Fibroblast of the conjunctiva (primary cell): ENCODE measurements at regions not wholly inside any gene's neighbourhood (a gene's known extent, or its start where the extent isn't known, plus 50 kb on each side); places are given as distances from the start of the nearest gene placed in this dataset.
"Not testable (repeated sequence)": the region's sequence is repeated elsewhere in the genome, so short reads cannot be mapped to it uniquely, and the experiment has no call there.

Experiments
- DNase-seq: peaks from one replicate; pipeline ENCODE4 v3.0.0-alpha.2; 2010; ENCODE audit warnings: low read depth

DNA sequence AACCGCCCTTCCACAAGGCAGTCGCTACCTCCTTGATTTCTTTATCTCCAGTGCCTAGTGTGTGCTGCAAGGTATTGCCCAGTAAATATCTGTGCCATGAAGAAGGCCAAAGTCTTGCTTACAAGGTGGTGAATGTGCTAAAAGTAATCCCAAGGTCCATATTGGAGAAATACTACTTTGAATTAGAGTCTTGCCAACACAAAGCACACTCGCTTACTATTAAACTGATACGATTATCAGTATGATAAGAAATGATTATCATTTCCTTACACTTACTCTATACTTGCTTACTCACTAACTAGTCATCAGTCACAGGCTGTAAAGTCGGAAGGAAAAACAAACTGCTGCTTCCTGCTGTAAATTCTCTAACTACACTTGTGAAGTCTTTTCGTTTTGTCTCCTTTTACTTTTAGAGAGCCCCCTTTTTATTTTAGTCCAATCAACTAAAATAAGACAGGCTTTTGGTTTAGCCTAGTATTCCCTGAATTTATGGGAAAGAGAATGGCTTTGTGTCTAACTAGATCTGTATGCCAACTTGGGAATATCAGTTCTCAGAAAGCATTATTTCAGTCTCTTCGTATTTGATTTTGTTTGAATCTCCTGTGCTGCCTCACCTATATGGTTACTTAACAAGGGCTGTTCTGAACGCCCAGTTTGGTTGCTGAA is 107.1 kb upstream of the TSC22D2 start:
- DNase-seq = no peak

DNA sequence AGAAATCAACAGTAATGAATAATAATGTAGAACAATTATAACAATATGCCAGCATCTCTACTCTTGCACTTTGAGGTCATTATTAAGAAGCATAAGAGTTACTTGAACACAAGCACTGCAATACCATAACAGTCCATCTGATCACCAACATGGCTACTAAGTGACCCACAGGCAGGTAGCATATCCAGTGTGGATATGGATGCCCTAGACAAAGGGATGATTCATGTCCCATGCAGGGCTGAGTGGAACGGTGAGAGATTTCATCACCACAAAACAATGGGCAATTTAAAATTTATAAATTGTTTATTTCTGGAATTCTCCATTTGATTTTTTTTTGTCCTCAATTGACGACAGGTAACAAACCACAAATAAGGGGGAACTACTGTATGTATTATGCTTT is 107.7 kb upstream of the TSC22D2 start:
- no peak for DNase-seq

DNA sequence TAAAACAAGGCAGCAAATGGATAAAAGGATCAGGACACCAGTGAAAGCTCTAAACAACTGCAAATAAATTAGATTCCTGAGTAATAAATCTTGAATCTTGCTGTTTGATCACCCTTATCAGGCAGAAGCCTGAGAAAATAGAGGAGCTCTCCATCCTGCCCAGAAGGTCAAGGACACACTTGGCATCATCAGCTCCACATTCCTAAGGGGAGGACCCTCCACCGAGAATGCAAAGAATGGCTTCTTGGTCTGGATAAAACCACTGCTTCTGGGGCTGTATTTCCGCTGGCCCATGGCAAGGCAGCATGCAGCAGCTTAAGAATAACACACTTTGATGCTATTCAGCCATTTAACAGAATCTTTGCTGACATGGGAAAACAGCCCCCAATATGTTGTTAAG is 108.9 kb upstream of the TSC22D2 start:
- no peak for DNase-seq

DNA sequence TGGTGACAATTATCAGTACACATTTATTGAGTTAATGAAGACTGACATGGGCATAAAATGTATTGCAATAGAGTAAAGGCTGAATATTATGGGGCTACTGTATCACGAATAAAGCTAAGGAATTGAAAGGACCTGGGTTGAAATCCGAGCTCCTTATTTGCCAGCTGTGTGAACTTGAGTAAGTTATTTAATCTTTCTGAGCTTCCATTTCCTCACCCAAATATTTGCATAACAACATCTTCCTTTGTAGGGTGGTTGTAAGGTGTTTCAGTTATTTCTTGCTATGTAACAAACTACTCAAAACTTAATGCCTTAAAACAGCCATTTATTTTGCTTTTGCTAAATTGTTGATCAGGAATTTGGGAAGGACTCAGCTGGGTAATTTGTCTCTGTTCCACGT is 111.1 kb upstream of the TSC22D2 start:
- DNase-seq = no peak

DNA sequence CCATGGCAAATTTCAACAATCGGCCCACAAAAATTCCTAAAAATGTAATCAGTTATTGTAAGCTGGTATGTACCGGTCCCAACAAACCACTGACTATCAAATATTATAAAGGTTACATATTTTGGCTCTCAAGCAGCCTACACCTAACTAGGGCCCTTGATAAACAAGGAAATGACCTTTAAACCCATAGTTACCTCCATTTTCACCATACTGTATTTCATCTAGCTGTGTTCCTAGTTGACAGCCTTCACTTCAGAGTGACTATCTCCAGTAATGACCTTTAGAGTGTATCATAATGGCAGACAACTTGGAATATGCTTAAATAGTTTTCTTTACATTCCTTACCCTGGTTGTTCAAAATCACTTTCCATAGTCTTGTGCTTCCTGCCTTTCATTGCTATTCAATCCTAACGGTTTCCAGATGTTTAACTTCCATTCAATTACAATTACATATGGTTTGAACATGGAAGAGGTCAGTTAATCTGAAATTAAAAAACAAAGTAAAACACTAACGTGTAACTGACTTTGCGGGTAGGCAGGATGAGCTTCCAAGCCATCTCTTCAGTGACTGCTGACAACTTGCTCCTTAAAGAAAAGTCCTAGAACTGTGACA is 111.9 kb upstream of the TSC22D2 start:
- DNase-seq = no peak

DNA sequence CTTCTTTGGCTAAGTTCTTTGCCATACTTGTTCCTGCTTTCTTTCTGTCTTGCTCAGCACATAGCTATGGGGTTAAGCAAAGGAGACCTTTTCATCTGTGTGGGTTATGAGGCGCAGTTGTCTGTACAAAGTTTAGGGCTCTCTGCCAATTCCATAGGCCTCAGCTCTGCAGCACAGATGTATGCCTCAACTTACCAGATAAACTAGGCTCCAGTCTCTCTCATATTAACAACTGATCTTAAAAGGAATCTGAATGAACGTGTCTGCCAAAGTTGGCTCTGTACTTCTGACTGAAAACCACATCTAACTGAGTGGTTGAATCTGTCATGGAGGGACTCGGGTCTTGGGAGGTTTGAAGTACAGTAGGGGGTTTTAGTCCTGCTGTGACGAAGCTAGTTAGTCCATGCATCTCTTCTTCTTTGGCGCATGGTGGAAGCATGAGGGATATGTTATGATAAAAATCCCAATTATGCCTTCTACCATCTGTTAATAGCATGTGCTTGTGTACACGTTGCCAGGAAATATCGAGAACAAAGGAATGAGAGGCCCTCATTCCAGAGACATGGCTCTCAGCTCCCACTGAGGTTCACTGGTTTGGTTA is 114.6 kb upstream of the TSC22D2 start:
- DNase-seq = peak; percentile 72

DNA sequence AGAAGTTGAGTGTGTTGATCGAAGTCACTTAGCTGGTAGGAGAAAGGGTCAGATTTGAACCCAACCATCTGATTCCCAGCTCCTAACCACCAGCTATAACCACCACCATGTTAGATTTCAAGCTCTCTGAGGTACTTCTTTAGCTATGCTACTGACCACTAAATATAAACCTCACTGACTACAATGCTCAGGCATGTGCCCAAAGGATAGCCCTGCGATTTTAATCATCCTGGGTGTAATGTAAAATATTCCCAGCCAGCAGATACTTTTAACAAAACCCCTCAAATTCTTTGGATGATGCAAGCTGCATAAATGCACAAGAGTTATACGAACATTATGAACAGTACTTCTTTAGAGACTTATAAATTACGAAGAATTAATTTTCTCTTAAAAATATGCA is 115.2 kb upstream of the TSC22D2 start:
- DNase-seq = peak; percentile 56

DNA sequence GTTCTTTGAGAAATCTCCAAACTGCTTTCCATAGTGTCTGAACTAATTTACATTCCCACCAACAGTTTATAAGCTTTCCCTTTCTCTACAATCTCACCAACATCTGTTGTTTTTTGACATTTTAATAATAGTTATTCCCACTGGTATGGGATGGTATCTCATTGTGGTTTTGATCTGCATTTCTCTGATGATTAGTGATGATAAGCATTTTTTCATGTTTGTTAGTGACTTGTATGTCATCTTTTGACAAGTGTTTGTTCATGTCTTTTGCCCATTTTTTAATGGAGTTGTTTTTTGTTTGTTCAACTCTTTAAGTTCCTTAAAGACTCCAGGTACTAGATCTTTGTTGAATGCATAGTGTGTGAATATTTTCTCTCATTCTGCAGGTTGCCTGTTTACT is 116.6 kb upstream of the TSC22D2 start:
- DNase-seq = no peak

DNA sequence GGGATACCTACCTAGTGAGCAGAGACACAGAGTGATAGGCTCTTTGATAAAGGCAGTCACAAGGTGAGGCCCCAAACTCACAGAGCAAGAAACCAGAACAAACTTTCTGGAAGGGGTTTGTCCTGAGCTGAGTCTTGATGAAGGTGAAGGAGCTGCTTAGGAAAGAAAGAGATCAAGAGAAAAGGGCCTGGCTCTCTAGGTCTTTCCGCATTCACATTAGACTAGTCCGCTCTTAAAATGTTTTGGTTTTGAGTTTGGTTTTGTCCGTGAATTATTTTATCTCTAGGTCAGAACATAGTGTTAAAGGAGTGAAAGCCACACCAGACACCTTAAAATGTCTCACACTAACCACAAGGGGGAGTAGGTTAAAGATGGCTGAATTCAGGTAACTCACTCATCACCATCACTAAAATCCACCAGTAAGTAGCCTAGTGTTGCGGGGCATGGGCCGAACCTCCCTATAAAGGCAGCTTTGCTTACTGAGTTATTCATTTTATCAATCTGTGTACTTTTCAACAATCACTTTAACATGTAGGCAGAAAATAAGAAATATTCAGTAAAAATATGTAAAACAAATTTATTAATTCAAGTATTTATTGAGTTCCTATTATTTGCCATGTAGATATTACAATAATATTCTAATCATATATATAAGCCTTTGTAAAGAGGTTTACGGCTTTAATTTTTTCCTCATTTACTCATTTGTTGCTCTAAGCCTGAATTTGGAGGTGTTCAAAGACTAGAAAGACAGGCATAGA is 121.5 kb upstream of the TSC22D2 start:
- peak; percentile 51 for DNase-seq

DNA sequence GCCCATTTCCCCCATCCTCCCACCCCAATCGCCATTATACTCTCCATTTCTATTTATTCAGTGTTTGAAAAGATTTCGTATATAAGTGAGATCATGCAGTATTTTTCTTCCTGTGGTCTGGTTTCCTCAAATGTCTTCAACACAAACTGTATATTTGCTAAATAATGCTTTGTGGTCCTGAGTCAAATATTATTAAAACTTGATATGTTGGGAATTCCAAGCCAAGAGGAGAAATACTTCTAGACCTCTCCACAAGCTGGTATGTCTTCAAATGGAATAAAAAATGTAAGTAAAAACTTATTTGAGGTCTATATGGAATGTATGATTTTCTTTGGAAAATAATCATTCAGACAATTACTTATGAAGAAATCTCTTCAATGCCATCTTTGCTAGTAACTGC is 122.5 kb upstream of the TSC22D2 start:
- DNase-seq = no peak

DNA sequence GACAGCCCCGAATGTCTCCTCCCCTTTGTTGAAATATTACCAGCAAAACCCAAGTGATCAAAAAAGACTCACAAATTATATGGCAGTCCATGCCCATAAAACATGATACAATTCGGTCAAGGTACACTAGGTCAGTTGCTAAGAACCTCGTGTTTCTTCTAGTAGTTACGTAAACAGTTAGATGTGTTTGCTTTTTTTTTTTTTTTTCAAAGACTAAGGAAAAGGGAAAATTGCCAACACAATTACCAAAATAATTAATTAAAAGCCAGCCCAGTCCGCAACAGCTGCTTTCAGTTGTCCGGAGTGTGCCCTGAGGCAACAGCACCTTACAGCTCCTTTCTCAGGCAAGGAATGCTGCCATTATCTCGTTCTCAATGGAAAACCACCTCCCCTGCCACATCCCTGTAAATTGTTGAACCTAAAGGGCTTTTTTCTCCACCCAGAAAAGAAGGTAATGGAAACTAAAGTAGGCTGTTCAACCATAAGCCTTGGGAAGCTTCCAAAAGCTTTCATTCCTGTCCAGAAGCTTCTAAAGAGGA is 129.2 kb upstream of the TSC22D2 start:
- no peak for DNase-seq

DNA sequence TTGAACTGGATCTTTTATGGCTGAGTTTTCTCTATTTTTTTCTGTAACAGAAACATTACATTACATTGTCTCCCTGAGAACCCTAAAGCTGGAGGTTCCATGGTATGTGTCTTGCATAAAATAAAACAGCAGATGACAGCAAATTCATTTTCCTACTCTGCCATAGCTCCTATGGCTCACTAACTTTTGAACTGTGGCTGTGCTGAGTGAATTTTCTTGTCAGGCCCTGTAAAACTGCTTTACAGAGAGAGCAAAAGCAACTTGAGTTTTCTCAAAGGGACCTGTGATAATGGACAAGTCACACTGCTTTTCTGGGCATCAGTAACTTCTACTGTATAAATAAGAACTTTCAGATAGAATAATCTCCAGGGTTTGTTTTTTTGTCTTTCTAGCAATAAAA is 129.9 kb upstream of the TSC22D2 start:
- DNase-seq = no peak

DNA sequence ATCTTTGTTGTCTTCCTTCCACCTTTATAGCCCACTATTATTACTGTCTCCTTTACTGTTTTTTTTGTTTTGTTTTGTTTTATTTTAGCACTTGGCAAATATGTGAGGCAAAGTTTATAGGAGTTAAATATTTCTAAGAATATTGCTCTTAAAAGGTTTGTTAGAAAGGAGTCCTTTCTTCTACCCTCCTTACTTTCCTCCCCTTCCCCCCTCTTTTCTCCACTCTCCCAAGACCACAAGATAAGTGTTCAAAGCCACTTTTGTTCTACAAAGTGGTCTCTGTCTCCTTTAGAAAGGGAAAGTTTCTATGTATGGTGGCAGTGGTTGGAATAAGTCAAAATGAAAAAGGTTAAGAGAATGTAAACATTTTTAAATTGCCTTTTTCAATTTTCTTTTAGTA is 130.7 kb upstream of the TSC22D2 start:
- DNase-seq = no peak

DNA sequence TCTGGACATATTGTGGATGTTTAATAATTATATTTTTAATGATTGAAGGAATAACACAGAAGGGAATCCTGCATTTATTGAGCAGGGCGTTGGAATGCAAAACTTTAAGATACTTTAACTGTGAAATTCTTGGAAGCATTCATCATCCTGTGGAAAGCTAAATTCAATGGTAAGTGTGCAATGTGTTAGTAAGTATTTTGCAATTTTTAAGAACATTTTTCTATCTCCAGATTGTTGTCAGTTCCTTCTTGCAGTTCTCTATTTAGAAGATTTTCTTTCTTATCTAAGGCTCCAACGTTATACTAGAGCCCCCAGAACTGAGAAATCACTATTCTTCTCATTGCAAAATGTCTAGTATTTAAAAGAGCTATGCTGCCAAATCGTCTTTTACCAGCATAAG is 132.2 kb upstream of the TSC22D2 start:
- DNase-seq = no peak

DNA sequence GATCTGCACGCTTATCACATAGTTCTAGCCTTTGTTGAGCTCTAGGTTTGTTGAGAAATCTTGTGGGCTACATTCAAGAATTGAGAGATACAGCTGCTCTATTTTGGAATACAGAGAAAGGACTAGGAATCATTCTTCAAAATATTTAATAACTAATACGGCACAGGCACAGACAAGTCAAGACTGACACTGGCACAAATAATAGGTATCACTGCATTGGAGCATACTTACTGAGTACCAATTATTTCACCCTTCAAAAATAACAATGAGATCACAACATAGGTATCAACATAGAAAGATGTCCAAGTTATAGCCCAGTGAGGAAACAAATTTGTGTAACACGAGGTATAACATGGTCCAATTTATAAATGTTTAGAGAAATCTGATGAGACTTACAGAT is 133.7 kb upstream of the TSC22D2 start:
- no peak for DNase-seq

DNA sequence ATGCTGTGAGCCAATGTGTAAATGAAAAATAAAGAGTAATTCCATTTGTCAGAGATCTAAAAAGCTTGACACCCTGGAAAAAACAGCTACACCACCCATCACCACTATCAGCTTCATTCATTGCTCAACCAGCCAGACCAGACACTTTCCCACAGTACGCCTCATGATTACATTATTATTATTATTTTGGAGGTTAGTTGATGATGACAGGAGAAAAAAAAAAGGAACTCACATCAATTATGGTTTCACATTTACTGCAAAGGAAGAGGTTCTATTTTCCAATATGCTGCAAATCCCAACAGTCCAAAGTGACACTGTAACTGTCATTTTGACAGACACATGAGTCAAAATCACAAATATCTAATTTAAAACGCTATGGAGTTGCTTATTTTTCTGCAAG is 134.7 kb upstream of the TSC22D2 start:
- no peak for DNase-seq

DNA sequence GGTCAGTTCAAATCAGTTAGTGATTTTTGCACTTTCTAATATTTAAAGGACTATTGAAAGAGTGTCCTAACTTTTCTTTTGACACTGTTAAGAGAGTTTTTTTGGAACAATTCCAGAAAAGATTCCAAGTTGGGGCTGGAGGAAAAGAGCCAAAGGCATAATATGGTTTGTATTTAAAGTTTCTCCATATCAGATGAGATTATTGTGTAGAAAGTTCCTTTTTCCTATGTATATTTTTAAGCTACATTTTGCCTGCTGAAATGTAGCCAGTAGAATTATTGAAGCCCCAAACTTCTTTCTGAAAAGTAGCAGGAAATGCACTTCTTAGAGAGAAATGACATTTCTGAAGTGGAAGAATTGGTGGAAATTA is 136.5 kb upstream of the TSC22D2 start:
- no peak for DNase-seq

DNA sequence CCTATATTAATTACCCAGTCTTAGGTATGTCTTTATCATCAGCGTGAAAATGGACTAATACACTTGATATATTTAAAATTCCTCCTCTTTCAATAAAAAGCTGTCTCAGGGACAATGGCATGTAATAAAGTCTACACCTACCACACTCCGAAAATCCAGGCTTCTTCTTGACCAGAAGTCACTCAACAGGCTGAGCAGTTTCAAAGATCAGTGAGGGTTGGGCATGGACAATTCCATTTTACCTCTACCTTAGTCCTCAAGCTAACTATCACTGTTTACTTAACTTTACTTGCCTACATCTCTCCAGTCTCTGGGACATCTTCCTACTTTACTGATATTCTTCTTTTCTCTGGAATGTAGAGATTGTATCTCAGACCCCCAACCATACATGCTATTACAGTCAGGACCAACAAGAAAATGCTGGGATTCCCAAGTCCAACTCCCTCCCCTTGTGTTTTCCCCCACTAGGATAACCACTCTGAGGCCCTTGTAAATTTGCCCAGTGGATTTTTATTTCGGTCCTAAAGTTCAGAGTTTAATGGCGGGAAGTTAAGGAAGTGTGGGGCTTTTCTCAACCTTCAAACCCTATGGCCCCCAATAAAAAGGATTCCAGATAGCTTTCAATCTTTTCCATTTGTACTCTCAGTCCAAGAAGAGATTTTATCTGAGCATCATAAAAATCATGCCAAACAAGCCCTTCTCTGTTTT is 137.1 kb upstream of the TSC22D2 start:
- DNase-seq = no peak

DNA sequence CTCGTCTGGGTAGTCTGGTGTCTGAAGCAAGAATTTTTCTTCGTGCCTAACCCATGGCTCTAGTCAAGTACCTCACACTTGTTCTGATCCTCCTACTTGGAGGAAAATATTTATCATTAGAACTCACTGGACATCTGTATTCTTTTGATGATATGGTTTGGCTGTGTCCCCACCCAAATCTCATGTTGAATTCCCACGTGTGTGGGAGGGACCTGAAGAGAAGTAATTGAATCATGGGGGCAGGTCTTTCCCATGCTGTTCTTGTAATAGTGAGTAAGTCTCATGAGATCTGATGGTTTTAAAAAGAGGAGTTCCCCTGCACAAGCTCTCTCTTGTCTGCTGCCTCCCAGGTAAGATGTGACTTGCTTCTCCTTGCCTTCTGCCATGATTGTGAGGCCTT is 137.7 kb upstream of the TSC22D2 start:
- DNase-seq = not testable (repeated sequence)

DNA sequence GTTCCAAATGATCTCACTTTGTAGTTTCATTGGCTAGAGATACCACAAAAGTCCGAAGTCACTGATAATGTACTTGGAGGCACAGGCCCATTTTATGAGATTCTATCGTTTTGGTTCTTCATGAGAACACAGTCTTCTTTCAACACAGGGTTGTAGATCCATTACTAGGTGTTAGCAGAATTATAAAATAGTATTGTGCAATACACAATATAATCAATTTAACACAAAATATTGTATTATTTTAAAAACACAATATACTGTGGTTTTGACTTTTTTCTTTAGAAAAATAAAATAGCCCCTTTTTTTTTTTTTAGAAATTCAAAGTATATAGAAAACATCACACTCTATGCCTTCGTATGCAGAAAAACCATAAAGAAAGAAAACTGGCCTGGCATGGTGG is 138.6 kb upstream of the TSC22D2 start:
- no peak for DNase-seq

DNA sequence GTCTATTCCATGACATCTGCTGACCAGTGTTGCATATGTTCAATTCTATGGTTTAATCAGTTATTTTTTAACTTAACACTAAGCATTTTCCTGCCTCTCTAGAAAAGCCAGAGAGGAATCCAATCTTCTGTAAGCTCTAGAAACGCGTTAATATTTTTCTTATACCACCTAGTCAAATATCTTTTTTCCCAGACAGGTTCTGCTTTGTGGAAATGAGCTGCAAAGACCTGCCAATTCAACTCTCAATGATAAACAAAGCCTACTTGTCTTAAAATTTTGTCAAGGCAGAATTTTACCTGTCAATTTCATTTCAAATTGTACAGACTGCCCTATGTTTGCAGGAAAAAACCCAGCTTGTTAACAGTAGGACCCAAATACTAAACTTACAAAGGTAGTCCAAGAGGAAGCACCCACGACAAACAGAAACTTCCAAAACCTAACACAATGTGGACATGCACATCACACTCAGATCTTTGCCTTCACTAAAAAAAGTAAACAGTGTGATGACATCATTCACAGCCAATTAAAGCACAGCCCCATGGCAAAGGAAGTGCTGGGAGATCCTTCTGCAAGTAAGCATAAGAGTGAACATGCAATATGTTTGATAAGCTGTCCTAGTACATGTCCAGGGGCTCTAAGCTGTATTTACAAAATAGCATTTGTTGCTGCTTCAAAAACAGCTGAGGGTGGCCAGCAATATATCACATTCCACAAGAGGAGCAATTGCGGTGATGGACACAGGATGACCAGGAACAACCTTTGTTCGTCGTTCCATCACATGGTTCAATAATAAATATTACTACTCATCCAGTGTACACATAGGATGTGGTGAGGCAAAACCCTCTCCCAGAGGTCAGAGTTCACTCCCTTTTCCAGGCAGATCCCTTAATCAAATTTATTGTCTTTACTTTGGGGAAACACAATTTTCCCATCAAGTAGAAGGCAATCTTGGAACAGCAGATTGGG is 139.4 kb upstream of the TSC22D2 start:
- DNase-seq = no peak
